OCI-LY3 (cell line): ENCODE measurements at regions not wholly inside any gene's neighbourhood (a gene's known extent, or its start where the extent isn't known, plus 50 kb on each side); places are given as distances from the start of the nearest gene placed in this dataset.

Experiments
- CTCF ChIP-seq: fragments of 200-600, 300-600 bp; sonication (generic); IDR thresholded peaks from 2 replicates; pipeline ENCODE4 v1.5.1; 2014; ENCODE audit warnings: antibody characterized with exemption, low read length, low read depth
- EZH2phosphoT487 ChIP-seq: fragments of 200-600 bp; shearing (Covaris generic); IDR thresholded peaks from 2 replicates; pipeline ENCODE4 v1.6.1; 2018; ENCODE audit warnings: antibody characterized with exemption, mixed run types, low read depth

DNA sequence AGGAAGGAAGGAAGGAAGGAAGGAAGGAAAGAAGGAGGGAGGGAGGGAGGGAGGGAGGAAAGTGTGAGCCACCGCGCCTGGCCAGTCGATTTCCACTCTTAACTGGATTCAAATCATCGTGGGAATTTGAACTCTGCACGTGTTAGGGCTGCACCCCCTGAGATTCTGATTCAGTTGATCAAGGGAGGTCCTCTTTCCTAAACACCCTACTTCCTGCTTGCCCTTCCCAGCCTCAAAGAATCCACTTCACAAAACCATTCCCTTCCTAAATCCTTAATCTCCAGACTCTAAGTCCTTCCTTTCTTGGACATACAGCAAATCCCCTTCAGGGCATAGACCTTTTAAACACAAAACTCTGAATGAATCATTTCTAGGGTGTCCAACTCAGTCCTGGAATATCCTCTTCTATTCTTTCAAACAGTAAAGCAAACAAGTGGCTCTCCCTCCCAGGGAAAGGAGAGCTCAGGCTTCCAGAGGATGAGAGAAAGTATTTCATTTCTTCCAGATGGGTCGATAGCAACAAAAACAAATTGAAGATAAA, 68.2 kb upstream of the MBOAT2 start:
- TF ChIP-seq CTCF (no peak), EZH2phosphoT487 (no peak)
